Umbilical cord (tissue), 1 donor: ENCODE measurements at regions not wholly inside any gene's neighbourhood (a gene's known extent, or its start where the extent isn't known, plus 50 kb on each side); places are given as distances from the start of the nearest gene placed in this dataset.

ENCODE experiments used
- DNase-seq: peaks from one replicate; pipeline ENCODE4 v3.0.0-alpha.2; 2015; ENCODE audit warnings: low spot score

DNA sequence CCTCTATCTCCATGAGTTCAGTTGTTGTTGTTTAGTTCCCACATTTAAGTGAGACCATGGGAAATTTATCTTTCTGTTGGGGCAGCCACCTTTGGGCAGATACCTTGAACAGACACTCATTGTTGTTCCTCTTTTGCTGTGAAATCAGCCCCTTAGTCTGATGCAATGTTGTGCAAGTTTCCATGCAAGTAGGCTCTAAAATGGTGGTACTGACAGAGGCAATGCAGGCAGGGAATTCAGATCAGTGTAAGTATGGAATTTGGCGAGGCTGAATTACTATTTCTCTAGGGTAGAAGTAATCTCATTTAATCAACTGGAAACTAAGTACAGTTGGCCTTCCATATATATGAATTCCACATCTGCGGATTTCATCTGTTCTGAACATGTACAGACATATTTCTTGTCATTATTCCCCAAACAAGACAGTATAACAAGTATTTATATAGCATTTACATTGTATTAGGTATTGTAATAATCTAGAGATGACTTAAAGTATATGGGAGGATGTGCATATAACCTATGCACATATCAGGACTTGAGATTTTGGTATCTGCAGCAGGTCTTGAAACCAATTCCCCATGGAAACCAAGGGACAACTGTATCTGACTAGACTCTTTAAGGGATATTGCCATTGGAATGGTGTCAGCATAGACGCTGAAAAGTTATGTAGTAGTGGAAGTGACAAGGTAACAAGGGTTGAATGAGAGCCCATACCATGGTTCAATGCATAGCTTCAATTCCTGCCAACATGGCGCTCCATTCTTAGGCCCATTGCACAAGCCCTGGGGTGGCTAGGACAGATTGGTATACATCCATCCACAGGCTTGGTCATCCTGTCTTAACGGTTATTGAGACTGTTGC, 281.5 kb upstream of the HTR2A start:
- DNase-seq, result no peak

DNA sequence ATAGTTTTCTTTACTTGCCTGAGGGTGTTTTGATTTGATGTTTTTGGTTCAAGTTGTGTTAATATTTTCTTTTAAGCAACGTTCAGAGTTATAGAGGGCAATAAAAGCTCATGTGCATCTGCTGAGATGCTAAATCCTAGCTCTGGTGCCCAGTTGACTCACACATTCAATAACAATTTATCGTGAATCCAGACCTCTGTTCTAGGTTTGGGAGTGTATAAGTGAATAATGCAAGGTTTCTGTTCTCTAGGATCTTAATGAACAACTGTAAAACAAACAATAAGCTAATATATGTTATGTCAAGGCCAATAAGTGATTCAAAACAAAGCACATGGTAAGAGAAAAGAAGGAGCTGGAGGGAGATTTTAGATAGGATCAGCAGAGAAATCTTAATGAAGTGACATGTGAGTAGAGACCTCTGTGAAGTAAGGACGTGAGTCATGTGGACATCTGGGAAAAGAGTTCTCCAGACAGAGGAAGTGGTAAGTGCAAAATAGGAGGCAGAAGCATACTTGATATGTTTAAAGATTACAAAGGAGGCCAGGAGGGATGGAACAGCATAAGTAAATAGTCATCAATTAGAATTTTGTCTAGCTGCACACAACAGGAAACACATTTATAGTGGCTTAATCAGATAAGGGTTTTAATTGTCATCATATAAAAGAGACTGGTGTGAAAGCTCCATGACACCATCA, 278.5 kb upstream of the HTR2A start:
- DNase-seq, result peak; percentile 27

DNA sequence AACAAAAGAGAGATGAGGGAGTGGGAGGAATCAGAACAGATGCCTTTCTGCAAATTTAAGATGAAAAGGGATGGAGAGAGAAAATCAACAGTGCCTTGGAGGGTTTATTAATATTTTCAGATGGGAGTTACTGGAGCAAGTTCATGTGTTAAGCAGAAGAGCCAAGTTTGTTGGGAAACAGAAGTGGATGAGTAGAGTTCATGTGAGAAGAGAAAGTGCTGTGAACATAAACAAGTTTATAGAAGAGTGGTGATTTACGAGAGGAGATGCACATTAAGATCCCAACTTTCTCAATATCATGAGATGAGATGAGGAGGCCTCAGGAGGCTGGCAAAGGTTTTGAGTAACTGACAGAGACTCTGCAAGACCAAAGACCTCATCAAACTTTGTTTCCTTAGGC, 274.1 kb upstream of the HTR2A start:
- DNase-seq, result no peak

DNA sequence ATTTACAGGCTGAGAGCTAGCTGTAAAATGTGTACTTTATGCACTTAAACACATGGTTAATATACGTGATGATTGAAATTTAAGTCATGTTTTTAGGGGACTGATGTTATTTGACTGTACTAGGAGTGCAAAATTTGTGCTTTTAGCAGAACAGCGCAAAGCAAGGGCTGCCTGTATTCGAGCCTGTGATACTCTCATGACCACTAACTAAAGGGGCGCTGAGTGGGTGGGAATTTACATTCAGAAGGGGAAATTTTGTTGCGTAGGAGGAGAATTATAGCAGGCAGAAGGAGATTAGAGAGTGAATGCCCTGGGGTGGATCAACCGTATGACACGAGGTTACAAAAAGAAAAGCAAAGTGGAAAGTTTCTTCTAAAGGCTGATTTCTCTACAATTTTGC, 271.8 kb upstream of the HTR2A start:
- peak; percentile 64 for DNase-seq

DNA sequence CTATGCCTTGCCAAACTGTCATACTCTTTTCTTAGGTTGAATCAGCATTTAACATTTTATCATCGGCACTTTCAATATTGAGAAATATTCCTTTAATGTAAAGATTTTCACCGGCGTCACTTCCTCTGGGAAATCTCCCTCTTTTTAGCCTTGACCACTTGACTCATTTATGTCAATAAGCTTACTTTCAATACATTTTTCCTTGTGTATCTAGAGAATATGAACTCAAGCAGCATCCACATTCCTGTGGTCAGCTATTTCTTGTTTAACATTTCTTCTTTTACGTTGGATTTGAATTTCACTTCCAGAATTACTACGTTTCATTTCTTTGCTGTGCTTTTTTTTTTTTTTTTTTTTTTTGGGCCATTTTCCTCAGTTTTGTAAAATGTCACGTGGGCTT, 271.2 kb upstream of the HTR2A start:
- peak; percentile 64 for DNase-seq

DNA sequence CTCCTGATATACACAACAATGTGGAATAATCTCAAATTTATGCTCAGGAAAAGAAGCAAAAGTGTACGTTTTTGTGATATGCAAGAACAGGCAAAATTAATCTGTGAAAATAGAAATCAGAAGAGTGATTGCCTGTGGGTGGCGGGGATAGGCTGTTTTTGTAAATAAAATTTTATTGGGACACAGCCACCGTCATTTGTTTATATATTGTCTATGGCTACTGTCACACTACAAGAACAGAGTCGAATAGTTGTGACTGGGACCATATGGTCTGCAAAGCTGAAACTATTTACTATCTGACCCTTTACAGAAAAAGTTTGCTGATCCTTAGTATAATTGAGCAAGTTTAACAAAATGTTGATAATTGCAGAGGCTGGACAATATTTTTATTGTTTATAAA, 269.5 kb upstream of the HTR2A start:
- no peak for DNase-seq

DNA sequence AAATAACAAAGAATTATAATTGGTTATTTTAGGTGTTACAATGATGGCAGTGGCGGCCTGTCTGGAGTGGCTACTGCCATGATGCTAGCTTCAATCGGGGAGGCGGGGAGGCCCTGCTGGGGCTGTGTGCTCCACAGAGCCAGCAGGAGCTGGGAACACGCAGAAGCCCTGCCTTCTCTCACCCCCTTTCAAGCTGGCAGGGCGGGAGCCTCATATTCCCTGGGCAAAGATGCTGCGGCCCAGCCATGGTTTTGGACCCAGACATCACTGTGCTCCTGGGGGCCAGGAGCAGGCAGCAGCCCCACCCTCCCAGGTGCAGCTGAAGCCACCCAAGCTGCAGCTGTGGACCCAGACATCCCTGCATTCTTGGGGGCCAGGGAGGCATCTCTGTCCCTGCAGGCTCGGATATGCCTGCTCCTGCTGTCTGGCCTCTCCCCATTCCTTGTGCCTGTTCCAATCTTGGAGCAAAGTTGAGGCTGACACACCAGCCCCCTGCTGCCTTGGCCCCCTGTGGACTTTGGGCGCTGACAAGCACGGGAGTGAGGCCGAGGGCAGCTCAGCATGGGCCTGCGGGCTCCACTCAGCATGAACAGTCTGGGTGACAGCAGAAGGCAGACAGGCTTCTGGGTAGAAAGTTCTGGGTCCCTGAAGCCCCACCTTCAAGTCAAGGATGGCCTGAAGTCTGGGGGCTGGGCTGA, 263.1 kb upstream of the HTR2A start:
- no peak for DNase-seq

DNA sequence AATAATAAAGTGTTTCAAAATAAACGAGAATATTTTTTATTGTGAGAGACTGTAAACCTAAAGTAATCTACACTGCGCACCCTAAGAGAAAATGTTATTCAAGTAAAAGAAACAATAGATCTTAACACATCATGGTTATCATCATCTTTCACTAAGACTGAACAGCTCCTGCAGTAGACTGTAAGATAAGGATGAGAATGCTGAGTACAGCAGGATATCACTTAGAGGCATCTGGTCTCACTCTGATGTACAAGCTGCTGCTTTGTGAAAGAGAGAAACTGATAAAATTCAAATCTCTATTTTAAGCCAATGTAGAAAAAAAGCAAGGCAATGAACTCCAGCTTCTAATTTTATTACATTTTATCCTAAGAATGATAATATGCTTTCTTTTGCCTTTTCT, 261.7 kb upstream of the HTR2A start:
- DNase-seq, result peak; percentile 87

DNA sequence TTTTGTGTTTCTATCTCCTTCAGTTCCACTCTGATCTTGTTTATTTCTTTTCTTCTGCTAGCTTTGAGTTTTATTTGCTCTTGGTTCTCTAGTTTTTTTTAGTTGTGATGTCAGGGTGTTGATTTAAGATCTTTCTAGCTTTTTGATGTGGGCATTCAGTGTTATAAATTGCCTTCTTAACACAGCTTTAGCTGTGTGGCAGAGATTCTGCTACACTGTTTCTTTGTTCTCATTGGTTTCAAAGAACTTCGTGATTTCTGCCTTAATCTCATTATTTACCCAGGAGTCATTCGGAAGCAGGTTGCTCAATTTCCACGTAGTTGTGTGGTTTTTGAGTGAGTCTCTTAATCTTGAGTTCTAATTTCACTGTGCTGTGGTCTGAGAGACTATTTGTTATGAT, 251.7 kb upstream of the HTR2A start:
- no peak for DNase-seq

DNA sequence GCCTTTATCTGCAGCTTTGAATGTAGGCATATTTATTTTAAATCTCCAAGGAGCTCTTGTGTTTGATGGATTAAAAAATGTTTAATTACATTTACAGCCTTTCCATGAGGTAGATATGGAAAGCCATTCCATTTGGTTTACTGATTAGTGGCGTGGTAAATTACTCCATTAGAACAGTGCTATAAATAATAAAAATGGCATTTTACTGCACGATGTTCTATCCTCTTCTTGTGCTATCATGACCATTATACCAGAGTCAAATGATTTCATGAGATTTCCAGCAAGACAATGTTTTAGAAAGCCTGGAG, 250.9 kb upstream of the HTR2A start:
- DNase-seq, result no peak

DNA sequence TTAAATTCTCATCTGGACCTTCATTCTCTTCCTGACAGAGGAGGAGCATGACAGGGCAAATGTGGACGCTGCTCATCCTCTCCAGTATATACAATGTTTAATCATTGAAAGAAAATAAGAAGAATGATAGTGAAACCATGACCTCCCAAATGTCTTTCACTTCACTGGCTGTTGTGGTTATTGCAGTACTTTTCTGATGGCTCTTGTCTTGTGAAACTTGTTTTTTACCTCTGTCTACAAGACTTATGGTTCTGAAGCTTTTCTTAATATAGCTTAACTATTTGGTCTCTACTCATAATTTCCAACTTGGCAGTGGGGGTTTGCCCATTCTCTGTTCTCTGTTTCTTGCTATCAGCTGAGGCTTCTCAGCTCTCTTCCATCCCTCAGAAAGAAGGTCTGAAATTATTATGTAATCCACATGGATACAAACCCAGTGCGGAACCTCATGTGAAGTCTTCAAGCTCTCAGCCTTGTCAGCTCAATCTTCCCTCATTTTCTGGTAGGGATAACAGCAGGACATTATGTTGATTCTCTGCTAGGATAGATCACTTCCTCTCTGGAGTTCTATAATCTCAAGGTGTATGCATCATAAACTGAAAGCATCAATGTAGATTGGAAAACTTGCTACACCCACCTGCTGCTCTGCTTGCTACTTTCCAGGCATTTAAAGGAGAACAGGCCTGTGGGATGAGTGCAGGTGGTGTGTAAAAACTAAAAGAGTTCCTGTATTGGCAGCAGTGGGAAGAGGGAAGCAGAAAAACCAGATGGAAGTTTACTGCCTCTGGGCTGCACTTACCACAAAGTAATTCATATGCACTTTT, 250.3 kb upstream of the HTR2A start:
- DNase-seq, result no peak

DNA sequence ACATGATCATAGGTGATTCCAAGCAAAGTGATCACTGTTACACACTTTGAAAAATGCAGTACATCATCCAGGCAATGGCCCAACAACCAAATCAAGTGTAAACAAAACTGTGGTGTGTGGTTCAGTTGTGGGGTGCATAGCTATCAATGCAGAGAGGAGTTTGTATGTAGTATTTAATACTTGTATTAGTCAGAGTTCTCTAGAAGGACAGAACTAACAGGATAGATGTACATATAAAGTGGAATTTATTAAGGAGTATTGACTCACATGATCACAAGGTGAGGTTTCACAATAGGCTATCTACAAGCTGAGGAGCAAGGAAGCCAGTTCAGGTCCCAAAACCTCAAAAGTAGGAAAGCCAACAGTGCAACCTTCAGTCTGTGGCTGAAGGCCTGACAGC, 249.3 kb upstream of the HTR2A start:
- no peak for DNase-seq

DNA sequence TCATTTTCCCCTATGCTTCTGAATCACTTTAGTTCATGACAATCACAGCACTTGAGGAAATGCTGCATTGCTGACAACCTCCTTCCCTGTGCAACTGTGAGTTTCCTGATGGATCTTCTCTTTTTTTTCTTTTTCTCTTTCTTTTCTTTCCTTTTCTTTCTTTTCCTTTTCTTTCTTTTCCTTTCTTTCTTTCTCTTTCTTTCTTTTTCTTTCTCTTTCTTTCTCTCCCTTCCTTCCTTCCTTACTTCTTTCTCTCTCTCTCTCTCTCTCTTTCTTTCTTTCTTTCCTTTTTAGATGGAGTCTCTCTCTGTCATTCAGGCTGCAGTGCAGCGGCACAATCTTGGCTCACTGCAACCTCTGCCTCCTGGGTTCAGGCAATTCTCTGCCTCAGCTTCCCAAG, 247.9 kb upstream of the HTR2A start:
- DNase-seq, result no peak

DNA sequence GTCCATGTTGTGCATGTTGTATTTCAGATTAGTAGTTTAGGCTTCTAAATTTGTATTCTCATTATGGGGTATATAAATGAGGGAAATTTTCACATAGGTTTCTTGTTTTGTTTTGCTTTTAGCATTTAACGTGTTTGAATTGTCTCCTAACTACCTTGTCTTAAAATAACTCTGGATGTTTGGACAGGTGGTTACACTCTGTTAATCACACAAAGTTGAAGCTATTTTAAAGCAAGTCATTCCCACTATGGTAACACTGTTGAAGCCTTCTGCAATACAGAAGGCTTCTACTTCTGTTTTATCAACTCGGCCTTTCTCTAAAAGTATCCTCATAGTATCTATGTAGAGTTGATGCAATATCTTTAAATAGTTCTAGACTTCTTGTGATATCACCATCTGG, 245.3 kb upstream of the HTR2A start:
- DNase-seq, result no peak

DNA sequence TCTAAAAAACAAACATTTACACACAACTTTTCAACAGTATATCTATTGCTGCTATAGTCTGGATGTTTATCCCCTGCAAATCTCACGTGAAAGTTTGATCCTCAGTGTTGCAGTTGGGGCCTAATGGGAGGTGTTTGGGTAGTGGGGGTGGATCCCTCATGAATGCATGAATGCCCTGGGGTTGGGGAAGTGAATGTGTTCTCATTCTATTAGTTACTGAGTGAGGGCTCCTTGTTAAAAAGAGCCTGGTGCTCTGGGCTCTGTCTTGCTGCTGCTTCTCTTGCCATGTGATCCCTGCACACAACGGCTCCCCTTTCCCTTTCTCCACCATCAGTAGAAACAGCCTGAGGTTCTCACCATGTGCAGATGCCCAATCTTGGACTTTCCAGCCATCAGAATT, 242.7 kb upstream of the HTR2A start:
- DNase-seq, result no peak

DNA sequence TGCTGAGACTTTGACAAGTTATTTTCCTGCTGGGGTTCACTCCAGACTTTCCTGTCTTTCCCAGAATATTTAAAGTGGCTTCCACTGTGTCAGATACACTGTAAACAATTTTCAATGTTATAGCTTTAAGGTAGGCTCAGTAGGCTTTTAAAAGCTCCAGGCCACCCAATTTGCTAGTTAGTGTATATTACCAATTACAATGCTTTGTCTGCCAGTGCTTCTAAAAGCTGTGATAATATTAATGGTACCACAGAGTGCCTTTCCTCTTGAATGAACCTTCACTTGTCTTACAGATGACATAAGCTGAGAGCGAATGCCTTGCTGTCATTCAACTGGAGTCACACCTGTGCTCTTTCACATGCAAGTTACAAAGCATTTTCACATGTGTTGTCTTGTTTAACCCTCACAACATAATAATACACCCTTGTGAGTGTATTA, 239.7 kb upstream of the HTR2A start:
- DNase-seq, result no peak

DNA sequence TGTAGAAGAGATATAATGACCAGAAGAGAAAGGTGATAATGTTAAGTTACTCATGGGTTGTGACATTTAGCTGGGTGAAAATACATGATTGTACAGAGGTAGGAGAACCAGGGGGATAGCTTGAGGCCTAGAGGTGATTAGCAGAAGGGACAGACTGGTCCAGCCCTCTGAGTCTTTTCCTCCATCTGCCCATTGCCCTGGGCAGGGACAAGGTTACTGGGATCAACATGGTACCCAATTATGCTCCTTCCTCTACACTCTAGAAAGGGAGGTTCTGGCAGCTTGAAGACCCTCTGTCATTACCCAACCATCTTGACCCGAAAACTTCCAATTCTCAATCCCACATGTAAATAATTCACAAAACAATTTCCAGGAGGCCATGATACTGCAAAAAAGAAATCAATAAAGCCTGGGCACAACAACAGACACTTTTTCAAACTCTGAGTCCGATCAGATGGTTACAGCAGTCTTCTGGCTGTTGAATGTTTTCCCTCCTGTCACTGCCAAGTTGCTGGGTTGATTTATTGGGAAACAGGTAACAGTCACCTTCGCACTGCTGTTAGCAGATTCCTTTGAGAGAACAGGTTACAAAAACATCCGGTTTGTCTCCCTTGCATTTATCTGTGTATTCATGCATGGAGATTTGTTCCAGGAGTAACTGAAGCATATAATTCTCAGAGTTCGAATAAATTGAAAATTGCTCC, 239.1 kb upstream of the HTR2A start:
- DNase-seq, result no peak

DNA sequence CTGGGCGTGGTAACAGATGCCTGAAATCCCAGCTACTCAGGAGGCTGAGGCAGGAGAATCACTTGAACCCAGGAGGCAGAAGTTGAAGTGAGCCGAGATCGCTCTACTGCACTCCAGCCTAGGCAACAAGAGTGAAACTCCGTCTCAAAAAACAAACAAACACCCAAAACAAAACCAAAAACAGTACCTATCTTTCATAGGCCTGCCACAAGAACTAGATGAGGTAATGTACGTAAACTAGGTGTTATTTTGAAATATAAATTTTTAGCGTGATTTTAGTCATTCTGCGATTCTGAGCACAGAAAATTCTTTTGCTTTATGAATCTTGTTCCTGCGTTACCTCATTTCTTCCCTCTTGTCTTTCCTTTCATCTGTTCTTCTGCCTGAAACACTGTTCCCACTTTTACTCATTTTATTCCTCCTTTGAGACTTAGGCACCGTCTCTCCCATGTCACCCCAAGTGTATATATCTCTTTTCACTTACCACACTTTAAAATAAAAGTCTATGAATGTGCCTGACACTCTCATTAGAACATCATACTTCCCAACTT, 238.2 kb upstream of the HTR2A start:
- no peak for DNase-seq

DNA sequence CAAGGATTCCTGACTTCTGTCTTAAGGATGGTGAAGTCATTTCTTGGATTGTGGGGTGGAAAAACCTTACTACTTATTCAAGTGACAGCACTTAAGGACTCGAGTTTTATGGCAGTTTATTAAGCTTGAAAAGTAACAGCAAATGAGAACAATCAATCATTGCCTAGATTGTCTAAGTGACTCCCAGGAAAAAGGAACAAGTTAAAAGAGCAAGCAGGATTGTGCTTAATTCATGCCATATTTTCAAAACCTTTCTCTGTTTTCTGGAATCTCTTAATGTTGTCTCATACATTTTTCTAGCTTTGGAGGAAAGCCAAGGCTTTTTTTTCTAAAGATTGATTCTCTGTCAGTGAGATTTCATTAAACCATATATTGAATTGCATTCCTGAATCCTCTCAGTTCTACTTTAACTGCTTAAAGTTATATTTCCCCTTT, 236.2 kb upstream of the HTR2A start:
- DNase-seq, result peak; percentile 23

DNA sequence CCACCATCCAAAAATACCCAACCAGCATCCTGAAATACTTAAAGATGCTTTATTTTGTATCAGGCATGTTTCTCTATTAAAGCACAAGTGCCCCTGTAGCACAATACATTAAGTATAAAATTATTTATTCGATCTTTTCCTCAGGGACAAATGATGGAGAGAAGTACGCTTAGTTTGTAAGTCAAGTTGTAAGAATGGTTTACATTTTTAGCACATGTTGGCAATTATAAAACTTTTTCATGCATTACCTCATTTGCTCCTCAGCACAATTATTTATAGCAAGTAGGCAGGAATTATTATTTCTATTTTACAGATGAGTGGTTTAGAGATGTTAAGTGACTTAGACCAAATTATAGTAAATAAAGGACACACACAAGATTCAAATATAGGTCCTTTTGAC, 232.6 kb upstream of the HTR2A start:
- DNase-seq, result no peak

DNA sequence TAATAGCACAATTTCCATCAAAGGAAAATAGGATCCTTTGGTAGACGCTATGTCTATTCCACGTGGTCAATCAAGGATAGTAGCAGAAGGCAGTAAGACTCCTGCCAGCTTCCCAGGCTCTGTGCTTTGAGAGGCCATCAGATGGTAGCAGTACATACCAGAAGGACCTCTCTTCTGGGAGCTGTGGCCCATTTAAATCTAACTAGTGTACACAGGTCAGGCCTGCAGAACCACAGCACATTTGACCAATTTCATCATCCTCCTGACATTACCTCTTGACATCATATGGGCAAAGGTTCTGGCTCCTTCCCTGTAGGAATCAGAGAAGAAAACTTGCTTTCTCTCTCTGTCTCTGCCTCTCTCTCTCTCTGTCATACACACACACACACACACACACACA, 229.6 kb upstream of the HTR2A start:
- DNase-seq, result no peak
